HepG2 (cell line): ENCODE measurements at regions not wholly inside any gene's neighbourhood (a gene's known extent, or its start where the extent isn't known, plus 50 kb on each side); places are given as distances from the start of the nearest gene placed in this dataset.

ENCODE experiments used
- ATAC-seq: fragments of 200-7000 bp; cut with Tn5 transposase; 3 replicates; pipeline ENCODE4 v1.9.1; 2020; ENCODE audit warnings: mild to moderate bottlenecking, moderate library complexity
- BruUV-seq: library from RNA; stranded (reverse); fragments of 400-500 nt; replicated peaks from 2 replicates; lab custom pipeline; 2021; lab: Mats Ljungman, UMichigan
- CTCF ChIA-PET: fragments of 300-600 bp; formaldehyde crosslinking; extraction: SDS; loops from one replicate; lab custom pipeline; 2021; ENCODE audit warnings: low total read pairs, inconsistent platforms, low intra/inter-chr PET ratio; lab: Yijun Ruan, JAX
- POLR2A ChIA-PET: fragments of 350-600 bp; sonication (Branson Sonifier 250); formaldehyde crosslinking; loops from one replicate; lab custom pipeline; 2020; ENCODE audit warnings: antibody characterized with exemption, inconsistent platforms; lab: Yijun Ruan, JAX
- DNase-seq: peaks from one replicate; pipeline ENCODE4 v3.0.0-alpha.2; 2015; ENCODE audit warnings: low spot score
- FAIRE-seq: peaks from 3 replicates; lab custom pipeline; 2011; peaks lifted over from hg19 to GRCh38; lab: Jason Lieb, UNC
- H2AFZ ChIP-seq: one replicate; pipeline ENCODE4 v1.6.1; 2011; ENCODE audit warnings: low read length, inconsistent platforms
- H3K27ac ChIP-seq: fragments of 300-600 bp; 3 replicates; pipeline ENCODE4 v1.8.0; 2011; ENCODE audit warnings: mixed run types, mild to moderate bottlenecking, mixed read lengths, low read length, inconsistent platforms; ENCODE audit not compliant: insufficient read depth; ENCODE audit errors: extremely low read length
- H3K27me3 ChIP-seq, 2 experiments: fragments of 200-600 bp in 1 of 2; 2 replicates in 1 of 2; 3 replicates in 1 of 2; pipeline versions ENCODE4 v1.6.0 to v1.8.0; 2011; ENCODE audit warnings: low read length in 2 of 2, mild to moderate bottlenecking in 2 of 2, moderate library complexity in 2 of 2, inconsistent platforms in 1 of 2; ENCODE audit not compliant: insufficient read depth in 2 of 2, control insufficient read depth in 1 of 2
- H3K36me3 ChIP-seq, 2 experiments: fragments of 200-600 bp in 1 of 2; replicated peaks in 1 of 2; 2 replicates in 1 of 2; 3 replicates in 1 of 2; pipeline versions ENCODE4 v1.5.1 to v1.8.0; 2011; ENCODE audit warnings: low read length in 2 of 2, inconsistent platforms in 1 of 2; ENCODE audit not compliant: insufficient read depth in 2 of 2, control insufficient read depth in 1 of 2
- H3K4me1 ChIP-seq: 2 replicates; pipeline ENCODE4 v1.5.1; 2012; ENCODE audit warnings: low read length, inconsistent platforms; ENCODE audit not compliant: insufficient read depth
- H3K4me2 ChIP-seq: 2 replicates; pipeline ENCODE4 v1.6.0; 2011; ENCODE audit warnings: low read depth, low read length, inconsistent platforms
- H3K4me3 ChIP-seq, 3 experiments: fragments of 200-600 bp in 1 of 3; sonication (generic), shearing (Covaris generic) in 1 of 3; replicated peaks in 1 of 3; 2 replicates each; pipeline ENCODE4 v1.5.1; 2011 to 2016; ENCODE audit warnings: low read length in 3 of 3, inconsistent platforms in 2 of 3, low read depth in 2 of 3, mild to moderate bottlenecking in 2 of 3, control low read depth in 1 of 3, mixed read lengths in 1 of 3; ENCODE audit not compliant: insufficient read depth in 1 of 3
- H3K79me2 ChIP-seq: one replicate; pipeline ENCODE4 v1.6.1; 2011; ENCODE audit warnings: low read length, inconsistent platforms; ENCODE audit not compliant: insufficient read depth
- H3K9ac ChIP-seq: 2 replicates; pipeline ENCODE4 v1.6.0; 2011; ENCODE audit warnings: mild to moderate bottlenecking, low read depth, low read length, inconsistent platforms; ENCODE audit not compliant: insufficient read depth
- H3K9me3 ChIP-seq: 2 replicates; pipeline ENCODE4 v1.5.1; 2012; ENCODE audit warnings: mild to moderate bottlenecking, low read length
- H4K20me1 ChIP-seq: 2 replicates; pipeline ENCODE4 v1.6.0; 2011; ENCODE audit warnings: inconsistent platforms, mild to moderate bottlenecking, low read length, moderate library complexity; ENCODE audit not compliant: insufficient read depth
- CBX1 ChIP-seq: IDR thresholded peaks from one replicate; pipeline ENCODE4 v1.6.1; 2016; ENCODE audit warnings: antibody characterized with exemption, low read depth
- E2F5 ChIP-seq: sonication (generic); formaldehyde crosslinking; conservative IDR thresholded peaks from 2 replicates; pipeline ENCODE4 v1.4.0; 2020; ENCODE audit warnings: missing genetic modification reagents
- KAT8 ChIP-seq: IDR thresholded peaks from 2 replicates; pipeline ENCODE4 v1.6.1; 2016; ENCODE audit warnings: missing genetic modification reagents, missing compliant biosample characterization
- SMARCE1 ChIP-seq: fragments of 450-650 bp; IDR thresholded peaks from 2 replicates; pipeline ENCODE4 v1.6.1; 2017; ENCODE audit warnings: borderline replicate concordance
- SNAPC4 ChIP-seq: sonication (generic); formaldehyde crosslinking; IDR thresholded peaks from 2 replicates; pipeline ENCODE4 v1.4.0; 2020; ENCODE audit warnings: mild to moderate bottlenecking, missing genetic modification reagents
- TAF1 ChIP-seq: sonication (generic); formaldehyde crosslinking; IDR thresholded peaks from 2 replicates; pipeline ENCODE4 v1.4.0; 2020; ENCODE audit warnings: missing genetic modification reagents
- TCF7L2 ChIP-seq: IDR thresholded peaks from 2 replicates; pipeline ENCODE4 v1.6.1; 2011; ENCODE audit warnings: mild to moderate bottlenecking, low read depth, low read length, moderate library complexity
- ZBTB44 ChIP-seq: sonication (generic); formaldehyde crosslinking; IDR thresholded peaks from 2 replicates; pipeline ENCODE4 v1.4.0; 2020; ENCODE audit warnings: missing genetic modification reagents
- ZFX ChIP-seq: sonication (generic); formaldehyde crosslinking; IDR thresholded peaks from 2 replicates; pipeline ENCODE4 v1.4.0; 2020; ENCODE audit warnings: mild to moderate bottlenecking, low read depth, missing genetic modification reagents, moderate library complexity
- ZMAT5 ChIP-seq: sonication (generic); formaldehyde crosslinking; IDR thresholded peaks from 2 replicates; pipeline ENCODE4 v1.5.0; 2020; ENCODE audit warnings: mild to moderate bottlenecking, low read depth, missing genetic modification reagents, borderline replicate concordance
- ZNF3 ChIP-seq: IDR thresholded peaks from 2 replicates; pipeline ENCODE4 v1.7.0; 2017; ENCODE audit warnings: inconsistent platforms
- ZNF367 ChIP-seq: sonication (generic); formaldehyde crosslinking; IDR thresholded peaks from 2 replicates; pipeline ENCODE4 v1.4.0; 2020; ENCODE audit warnings: missing genetic modification reagents, borderline replicate concordance
- ZNF709 ChIP-seq: sonication (generic); formaldehyde crosslinking; IDR thresholded peaks from 2 replicates; pipeline ENCODE4 v1.5.0; 2020; ENCODE audit warnings: mild to moderate bottlenecking, missing genetic modification reagents
- ZNF788 ChIP-seq: sonication (generic); formaldehyde crosslinking; IDR thresholded peaks from 2 replicates; pipeline ENCODE4 v1.5.0; 2020; ENCODE audit warnings: mild to moderate bottlenecking, missing genetic modification reagents, borderline replicate concordance
- ZSCAN20 ChIP-seq: sonication (generic); formaldehyde crosslinking; IDR thresholded peaks from 2 replicates; pipeline ENCODE4 v1.4.0; 2020; ENCODE audit warnings: missing genetic modification reagents, mild to moderate bottlenecking, borderline replicate concordance
- ZSCAN21 ChIP-seq: sonication (generic); formaldehyde crosslinking; IDR thresholded peaks from 2 replicates; pipeline ENCODE4 v1.8.0; 2022; ENCODE audit warnings: mild to moderate bottlenecking, missing genetic modification reagents, moderate library complexity, borderline replicate concordance
- WGBS: methylation state at CpG from one replicate; pipeline ENCODE4 v1.1.6; 2017; ENCODE audit warnings: low lambda C conversion rate; 5-methylcytosine and 5-hydroxymethylcytosine counted together
- in situ Hi-C: cut with HindIII; loops from 2 replicates; pipeline ENCODE4 v1.10.0; 2017; ENCODE audit warnings: low pct_unique_long_range_greater_than_20kb; ENCODE audit not compliant: extremely low pct_ligation_motif_present
- intact Hi-C: fragments of 100-400 bp; cut with micrococcal nuclease; formaldehyde crosslinking; loops from one replicate; pipeline ENCODE4 v1.10.0; 2022; ENCODE audit not compliant: unreplicated experiment

GRCh38 chr18:4640349-4641012, 185.4 kb upstream of the DLGAP1 start (continued):
- TF ChIP-seq ZNF367 (no peak), ZFX (no peak), ZSCAN21 (CRISPR knock-in tag) (no peak), ZNF788 (no peak), ZMAT5 (CRISPR knock-in tag) (no peak), CBX1 (no peak), TAF1 (CRISPR knock-in tag) (no peak)

GRCh38 chr18:4639628-4640310, 184.7 kb upstream of the DLGAP1 start:
- no peak for FAIRE-seq
- in situ Hi-C loops: loop anchor here (25.0 kb wide), 1 partner anchor 98 kb away; no protein-coding TSS in a partner anchor
- Histone ChIP-seq H2AFZ (no peak overlapping the region), H3K27ac (no peak overlapping the region), H3K79me2 (no peaks in the 10 kb centered on the region), H3K4me1 (no peaks in the 10 kb centered on the region), H3K36me3 (no peaks in the 10 kb centered on the region), H3K4me3 (no peak overlapping the region), H4K20me1 (no peaks in the 10 kb centered on the region), H3K9me3 (peaks cover 5% of the 10 kb centered on the region; the same call in 1 of the 2 replicates), H3K4me2 (no peak overlapping the region), H3K27me3 (no peaks in the 10 kb centered on the region), H3K9ac (no peak overlapping the region)
- POLR2A ChIA-PET: no interaction called here
- no peak for DNase-seq
- intact Hi-C loops: no loop called here
- no TSS peak for BruUV-seq
- CTCF ChIA-PET: no interaction called here
- no peak for ATAC-seq
- WGBS: 13% methylated on average over 6 of the region's 6 CpGs
- TF ChIP-seq KAT8 (CRISPR knock-in tag) (no peak), ZNF709 (CRISPR knock-in tag) (no peak), TCF7L2 (no peak), SMARCE1 (no peak), E2F5 (CRISPR knock-in tag) (no peak), ZBTB44 (CRISPR knock-in tag) (no peak), ZNF3 (no peak), SNAPC4 (CRISPR knock-in tag) (no peak), ZSCAN20 (CRISPR knock-in tag) (no peak)
